Panc1 (cell line): ENCODE measurements at regions not wholly inside any gene's neighbourhood (a gene's known extent, or its start where the extent isn't known, plus 50 kb on each side); places are given as distances from the start of the nearest gene placed in this dataset.

Experiments
- CTCF ChIP-seq: fragments of 450-650 bp; IDR thresholded peaks from 2 replicates; pipeline ENCODE4 v1.5.1; 2017; ENCODE audit warnings: mild to moderate bottlenecking
- POLR2AphosphoS5 ChIP-seq: IDR thresholded peaks from 2 replicates; pipeline ENCODE4 v1.6.1; 2012; ENCODE audit warnings: mild to moderate bottlenecking, low read depth, low read length, moderate library complexity
- REST ChIP-seq, 2 experiments: IDR thresholded peaks; 2 replicates each; pipeline ENCODE4 v1.6.1; 2011 to 2012; ENCODE audit warnings: low read depth in 2 of 2, control low read depth in 1 of 2, low read length in 1 of 2, mild to moderate bottlenecking in 1 of 2, moderate library complexity in 1 of 2; ENCODE audit not compliant: insufficient read depth in 1 of 2
- SIN3A ChIP-seq: IDR thresholded peaks from 2 replicates; pipeline ENCODE4 v1.6.1; 2012; ENCODE audit warnings: low read depth, mild to moderate bottlenecking, low read length, moderate library complexity, borderline replicate concordance; ENCODE audit not compliant: insufficient read depth

GRCh38 chr6:92700411-92700810, 718.9 kb downstream of the EPHA7 start:
- TF ChIP-seq CTCF (no peak), POLR2AphosphoS5 (no peak), REST (IDR thresholded peaks at IDR 0.05; ENCODE audit: insufficient read depth in 1 of 2, low read depth in 2 of 2, low read length in 1 of 2) (no peak), SIN3A (no peak)
